IMR-90 (cell line): ENCODE measurements at regions not wholly inside any gene's neighbourhood (a gene's known extent, or its start where the extent isn't known, plus 50 kb on each side); places are given as distances from the start of the nearest gene placed in this dataset.

ENCODE experiments used
- ATAC-seq: fragments of 200-7000 bp; cut with Tn5 transposase; 2 replicates; pipeline ENCODE4 v1.9.1; 2020; ENCODE audit warnings: low read depth, mild to moderate bottlenecking, moderate library complexity
- BruUV-seq: library from RNA; stranded (reverse); fragments of 400-500 nt; replicated peaks from 2 replicates; lab custom pipeline; 2021; lab: Mats Ljungman, UMichigan
- CTCF ChIA-PET: fragments of 300-600 bp; formaldehyde crosslinking; extraction: SDS; loops from one replicate; lab custom pipeline; 2021; ENCODE audit warnings: antibody characterized with exemption; lab: Yijun Ruan, JAX
- POLR2A ChIA-PET: fragments of 300-600 bp; sonication (Branson Sonifier 250); formaldehyde crosslinking; loops from one replicate; lab custom pipeline; 2022; ENCODE audit warnings: antibody characterized with exemption; ENCODE audit not compliant: unreplicated experiment; lab: Charles Lee
- DNase-seq: peaks from one replicate; pipeline ENCODE4 v3.0.0; 2013
- H2AFZ ChIP-seq: replicated peaks from 2 replicates; pipeline ENCODE3; 2013; ENCODE audit warnings: low read length, mild to moderate bottlenecking; ENCODE audit not compliant: poor library complexity
- H2AK5ac ChIP-seq: 2 replicates; pipeline ENCODE4 v1.6.1; 2013; ENCODE audit warnings: low read depth, low read length, inconsistent platforms
- H2AK9ac ChIP-seq: replicated peaks from 2 replicates; pipeline ENCODE3; 2013; ENCODE audit warnings: mild to moderate bottlenecking, low read depth, low read length, moderate library complexity; ENCODE audit not compliant: poor library complexity
- H2BK120ac ChIP-seq: 2 replicates; pipeline ENCODE4 v1.6.1; 2013; ENCODE audit warnings: low read depth, low read length, inconsistent platforms
- H2BK15ac ChIP-seq: 3 replicates; pipeline ENCODE4 v1.6.1; 2013; ENCODE audit warnings: low read depth, low read length, inconsistent platforms
- H2BK20ac ChIP-seq: 2 replicates; pipeline ENCODE4 v1.6.1; 2013; ENCODE audit warnings: low read depth, mild to moderate bottlenecking, inconsistent platforms, low read length, moderate library complexity
- H2BK5ac ChIP-seq: 2 replicates; pipeline ENCODE4 v1.6.1; 2013; ENCODE audit warnings: mild to moderate bottlenecking, low read depth, low read length, inconsistent platforms; ENCODE audit not compliant: poor library complexity, severe bottlenecking
- H3K14ac ChIP-seq: replicated peaks from 2 replicates; pipeline ENCODE4 v1.6.1; 2013; ENCODE audit warnings: low read depth, low read length, inconsistent platforms
- H3K18ac ChIP-seq: 2 replicates; pipeline ENCODE4 v1.6.1; 2013; ENCODE audit warnings: low read depth, low read length, control low read depth
- H3K23ac ChIP-seq: 2 replicates; pipeline ENCODE4 v1.6.1; 2013; ENCODE audit warnings: low read depth, low read length, inconsistent platforms
- H3K27ac ChIP-seq: 2 replicates; pipeline ENCODE4 v1.5.1; 2013; ENCODE audit warnings: mild to moderate bottlenecking, control low read depth, low read length; ENCODE audit not compliant: insufficient read depth
- H3K27me3 ChIP-seq: 2 replicates; pipeline ENCODE4 v1.6.1; 2013; ENCODE audit warnings: low read length; ENCODE audit not compliant: control insufficient read depth, insufficient read depth
- H3K36me3 ChIP-seq: 2 replicates; pipeline ENCODE4 v1.6.1; 2013; ENCODE audit warnings: low read length, mixed read lengths; ENCODE audit not compliant: control insufficient read depth, insufficient read depth
- H3K4ac ChIP-seq: 2 replicates; pipeline ENCODE4 v1.6.1; 2013; ENCODE audit warnings: low read depth, low read length, inconsistent platforms
- H3K4me1 ChIP-seq: 2 replicates; pipeline ENCODE4 v1.6.1; 2013; ENCODE audit warnings: low read length, mixed read lengths; ENCODE audit not compliant: control insufficient read depth, insufficient read depth
- H3K4me2 ChIP-seq: 2 replicates; pipeline ENCODE4 v1.6.1; 2013; ENCODE audit warnings: low read depth, mild to moderate bottlenecking, control low read depth, low read length, moderate library complexity
- H3K4me3 ChIP-seq: 2 replicates; pipeline ENCODE4 v1.5.1; 2013; ENCODE audit warnings: low read depth, mild to moderate bottlenecking, control low read depth, low read length, moderate library complexity; ENCODE audit not compliant: insufficient read depth
- H3K56ac ChIP-seq: 2 replicates; pipeline ENCODE4 v1.6.1; 2013; ENCODE audit warnings: low read length, inconsistent platforms; ENCODE audit not compliant: insufficient read depth; ENCODE audit errors: extremely low read depth
- H3K79me1 ChIP-seq, 2 experiments: 2 replicates each; pipeline ENCODE4 v1.6.1; 2013; ENCODE audit warnings: low read length in 2 of 2, inconsistent platforms in 1 of 2, low read depth in 1 of 2
- H3K9ac ChIP-seq: 2 replicates; pipeline ENCODE4 v1.6.1; 2013; ENCODE audit warnings: low read depth, low read length, control low read depth
- H3K9me1 ChIP-seq: 2 replicates; pipeline ENCODE4 v1.6.1; 2013; ENCODE audit warnings: low read length, inconsistent platforms; ENCODE audit not compliant: insufficient read depth
- H3K9me3 ChIP-seq: 2 replicates; pipeline ENCODE4 v1.6.1; 2013; ENCODE audit warnings: low read length; ENCODE audit not compliant: control insufficient read depth, insufficient read depth
- H4K20me1 ChIP-seq: 2 replicates; pipeline ENCODE4 v1.6.1; 2013; ENCODE audit warnings: low read length, inconsistent platforms; ENCODE audit not compliant: insufficient read depth
- H4K5ac ChIP-seq: 2 replicates; pipeline ENCODE4 v1.6.1; 2013; ENCODE audit warnings: mild to moderate bottlenecking, low read depth, low read length, control low read depth
- H4K8ac ChIP-seq, 2 experiments: 2 replicates each; pipeline ENCODE4 v1.6.1; 2013; ENCODE audit warnings: low read depth in 2 of 2, low read length in 2 of 2, control low read depth in 1 of 2, inconsistent platforms in 1 of 2
- H4K91ac ChIP-seq: 2 replicates; pipeline ENCODE4 v1.6.1; 2013; ENCODE audit warnings: low read depth, low read length, inconsistent platforms; ENCODE audit not compliant: insufficient read depth
- BHLHE40 ChIP-seq: fragments of 150-350 bp; IDR thresholded peaks from 2 replicates; pipeline ENCODE4 v1.6.1; 2016; ENCODE audit warnings: mild to moderate bottlenecking, low read depth, low read length
- CEBPB ChIP-seq: IDR thresholded peaks from 2 replicates; pipeline ENCODE4 v1.6.1; 2012; ENCODE audit warnings: low read depth, low read length, improper control_type of control experiment
- CHD1 ChIP-seq: IDR thresholded peaks from 2 replicates; pipeline ENCODE4 v1.6.1; 2012; ENCODE audit warnings: low read depth, low read length, improper control_type of control experiment
- FOS ChIP-seq: fragments of 150-350 bp; IDR thresholded peaks from 2 replicates; pipeline ENCODE4 v1.6.1; 2016; ENCODE audit warnings: low read depth, low read length
- MAFK ChIP-seq: IDR thresholded peaks from 2 replicates; pipeline ENCODE4 v1.6.1; 2012; ENCODE audit warnings: low read depth, low read length, improper control_type of control experiment
- MAZ ChIP-seq: IDR thresholded peaks from 2 replicates; pipeline ENCODE4 v1.6.1; 2012; ENCODE audit warnings: low read depth, mild to moderate bottlenecking, low read length, improper control_type of control experiment, moderate library complexity, borderline replicate concordance
- MXI1 ChIP-seq: IDR thresholded peaks from 2 replicates; pipeline ENCODE4 v1.6.1; 2012; ENCODE audit warnings: low read depth, mild to moderate bottlenecking, low read length, moderate library complexity, borderline replicate concordance
- NFE2L2 ChIP-seq: fragments of 150-350 bp; IDR thresholded peaks from 2 replicates; pipeline ENCODE4 v1.6.1; 2016; ENCODE audit warnings: low read depth, mild to moderate bottlenecking, low read length
- POLR2A ChIP-seq: IDR thresholded peaks from 2 replicates; pipeline ENCODE4 v1.6.1; 2012; ENCODE audit warnings: mild to moderate bottlenecking, low read depth, low read length
- RAD21 ChIP-seq: IDR thresholded peaks from 2 replicates; pipeline ENCODE4 v1.6.1; 2012; ENCODE audit warnings: low read length, improper control_type of control experiment
- RCOR1 ChIP-seq: IDR thresholded peaks from 2 replicates; pipeline ENCODE4 v1.6.1; 2012; ENCODE audit warnings: mild to moderate bottlenecking, low read length, improper control_type of control experiment; ENCODE audit not compliant: insufficient replicate concordance
- RFX5 ChIP-seq: IDR thresholded peaks from 2 replicates; pipeline ENCODE4 v1.8.0; 2012; ENCODE audit warnings: low read depth, mild to moderate bottlenecking, low read length, moderate library complexity
- SMC3 ChIP-seq: fragments of 150-350 bp; IDR thresholded peaks from 2 replicates; pipeline ENCODE4 v1.6.1; 2016; ENCODE audit warnings: low read depth, mild to moderate bottlenecking, antibody characterized with exemption, low read length, moderate library complexity
- whole genome bisulfite sequencing, 2 experiments: methylation state at CpG; one replicate each; pipeline versions ENCODE4 v1.1.5 to v1.1.7; 2013; ENCODE audit warnings: missing lambda C conversion rate in 2 of 2; ENCODE audit not compliant: insufficient read length in 1 of 2; ENCODE audit errors: extremely low coverage in 2 of 2; 5-methylcytosine and 5-hydroxymethylcytosine counted together
- dilution Hi-C: fragments of 300-500 bp; cut with HindIII; formaldehyde crosslinking; loops from one replicate; pipeline ENCODE4 v1.14.3; 2018; ENCODE audit warnings: low sequenced_read_pairs; ENCODE audit not compliant: unreplicated experiment
- in situ Hi-C: fragments of 300-500 bp; cut with MboI; formaldehyde crosslinking; loops from 3 replicates; pipeline ENCODE4 v1.14.3; 2019; ENCODE audit warnings: low sequenced_read_pairs, inconsistent platforms, mixed read lengths
- intact Hi-C: fragments of 100-400 bp; cut with micrococcal nuclease; formaldehyde crosslinking; loops from 2 replicates; pipeline ENCODE4 v1.10.0; 2022
- TF ChIP-seq, protein P1 (sequence below): fragments of 150-350 bp; IDR thresholded peaks from 2 replicates; pipeline ENCODE4 v1.6.1; 2017; ENCODE audit warnings: mild to moderate bottlenecking, antibody characterized with exemption, low read length, low read depth
- TF ChIP-seq, protein P2 (sequence below): conservative IDR thresholded peaks from 2 replicates; pipeline ENCODE4 v1.5.1; 2012; ENCODE audit warnings: mild to moderate bottlenecking, low read depth, low read length, improper control_type of control experiment
- TF ChIP-seq, protein P3 (sequence below): fragments of 150-350 bp; IDR thresholded peaks from 2 replicates; pipeline ENCODE4 v1.6.1; 2016; ENCODE audit warnings: low read depth, mild to moderate bottlenecking, low read length, moderate library complexity, borderline replicate concordance

DNA sequence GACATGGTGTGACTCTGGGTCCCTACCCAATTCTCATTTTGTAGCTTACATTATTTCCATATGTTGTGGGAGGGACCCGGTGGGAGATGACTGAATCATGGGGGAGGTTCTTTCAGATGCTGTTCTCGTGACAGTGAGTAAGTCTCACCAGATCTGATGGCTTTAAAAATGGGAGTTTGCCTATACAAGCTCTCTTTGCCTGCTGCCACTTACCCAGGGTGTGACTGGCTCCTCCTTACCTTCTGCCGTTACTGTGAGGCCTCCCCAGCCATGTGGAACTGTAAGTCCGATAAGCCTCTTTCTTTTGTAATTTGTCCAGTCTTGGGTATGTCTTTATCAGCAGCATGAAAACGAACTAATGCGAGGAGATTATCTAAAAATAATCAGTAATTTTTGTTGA is 1683.2 kb upstream of the SLC39A10 start:
- no peak for DNase-seq
- Histone ChIP-seq H2BK5ac (no peak overlapping the region), H3K27ac (no peak overlapping the region), H4K91ac (no peak overlapping the region), H3K9me1 (no peaks in the 10 kb centered on the region), H2BK15ac (no peak overlapping the region), H4K20me1 (no peaks in the 10 kb centered on the region), H4K5ac (no peak overlapping the region), H2AK5ac (no peak overlapping the region), H3K56ac (no peak overlapping the region), H3K4ac (no peak overlapping the region), H3K23ac (no peak overlapping the region), H2AK9ac (no peak overlapping the region), H3K27me3 (no peaks in the 10 kb centered on the region), H2BK20ac (no peak overlapping the region), H3K14ac (no peak overlapping the region), H3K4me3 (no peak overlapping the region), H3K79me1 (no peaks in the 10 kb centered on the region), H3K4me1 (no peaks in the 10 kb centered on the region), H3K9ac (no peak overlapping the region), H3K4me2 (no peak overlapping the region), H3K36me3 (no peaks in the 10 kb centered on the region), H2AFZ (no peak overlapping the region), H4K8ac (no peak overlapping the region), H3K9me3 (peaks cover 4% of the 10 kb centered on the region; the same call in 1 of the 2 replicates), H2BK120ac (no peak overlapping the region), H3K18ac (no peak overlapping the region)
- BruUV-seq = no TSS peak
- intact Hi-C loops (no loop called here), dilution Hi-C loops (no loop called here), in situ Hi-C loops (no loop called here)
- TF ChIP-seq, protein P1, sequence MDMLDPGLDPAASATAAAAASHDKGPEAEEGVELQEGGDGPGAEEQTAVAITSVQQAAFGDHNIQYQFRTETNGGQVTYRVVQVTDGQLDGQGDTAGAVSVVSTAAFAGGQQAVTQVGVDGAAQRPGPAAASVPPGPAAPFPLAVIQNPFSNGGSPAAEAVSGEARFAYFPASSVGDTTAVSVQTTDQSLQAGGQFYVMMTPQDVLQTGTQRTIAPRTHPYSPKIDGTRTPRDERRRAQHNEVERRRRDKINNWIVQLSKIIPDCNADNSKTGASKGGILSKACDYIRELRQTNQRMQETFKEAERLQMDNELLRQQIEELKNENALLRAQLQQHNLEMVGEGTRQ = no peak
- no peak for TF ChIP-seq MAFK
- TF ChIP-seq FOS = no peak
- TF ChIP-seq SMC3 = no peak
- TF ChIP-seq RCOR1 = no peak
- no peak for TF ChIP-seq MAZ
- no peak for TF ChIP-seq RFX5
- TF ChIP-seq, protein P2, sequence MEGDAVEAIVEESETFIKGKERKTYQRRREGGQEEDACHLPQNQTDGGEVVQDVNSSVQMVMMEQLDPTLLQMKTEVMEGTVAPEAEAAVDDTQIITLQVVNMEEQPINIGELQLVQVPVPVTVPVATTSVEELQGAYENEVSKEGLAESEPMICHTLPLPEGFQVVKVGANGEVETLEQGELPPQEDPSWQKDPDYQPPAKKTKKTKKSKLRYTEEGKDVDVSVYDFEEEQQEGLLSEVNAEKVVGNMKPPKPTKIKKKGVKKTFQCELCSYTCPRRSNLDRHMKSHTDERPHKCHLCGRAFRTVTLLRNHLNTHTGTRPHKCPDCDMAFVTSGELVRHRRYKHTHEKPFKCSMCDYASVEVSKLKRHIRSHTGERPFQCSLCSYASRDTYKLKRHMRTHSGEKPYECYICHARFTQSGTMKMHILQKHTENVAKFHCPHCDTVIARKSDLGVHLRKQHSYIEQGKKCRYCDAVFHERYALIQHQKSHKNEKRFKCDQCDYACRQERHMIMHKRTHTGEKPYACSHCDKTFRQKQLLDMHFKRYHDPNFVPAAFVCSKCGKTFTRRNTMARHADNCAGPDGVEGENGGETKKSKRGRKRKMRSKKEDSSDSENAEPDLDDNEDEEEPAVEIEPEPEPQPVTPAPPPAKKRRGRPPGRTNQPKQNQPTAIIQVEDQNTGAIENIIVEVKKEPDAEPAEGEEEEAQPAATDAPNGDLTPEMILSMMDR = no peak
- TF ChIP-seq BHLHE40 = no peak
- no peak for TF ChIP-seq CHD1
- no peak for TF ChIP-seq MXI1
- TF ChIP-seq NFE2L2 = no peak
- no peak for TF ChIP-seq CEBPB
- no peak for TF ChIP-seq RAD21
- TF ChIP-seq POLR2A = no peak
- TF ChIP-seq, protein P3, sequence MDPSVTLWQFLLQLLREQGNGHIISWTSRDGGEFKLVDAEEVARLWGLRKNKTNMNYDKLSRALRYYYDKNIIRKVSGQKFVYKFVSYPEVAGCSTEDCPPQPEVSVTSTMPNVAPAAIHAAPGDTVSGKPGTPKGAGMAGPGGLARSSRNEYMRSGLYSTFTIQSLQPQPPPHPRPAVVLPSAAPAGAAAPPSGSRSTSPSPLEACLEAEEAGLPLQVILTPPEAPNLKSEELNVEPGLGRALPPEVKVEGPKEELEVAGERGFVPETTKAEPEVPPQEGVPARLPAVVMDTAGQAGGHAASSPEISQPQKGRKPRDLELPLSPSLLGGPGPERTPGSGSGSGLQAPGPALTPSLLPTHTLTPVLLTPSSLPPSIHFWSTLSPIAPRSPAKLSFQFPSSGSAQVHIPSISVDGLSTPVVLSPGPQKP = no peak
- ChIA-PET CTCF (no interaction called here), POLR2A (no interaction called here)
- no peak for ATAC-seq
- WGBS, 2 experiments = no CpG with 5 or more reads among the region's 6 CpGs
